HG03025 (cell line): ENCODE measurements at regions not wholly inside any gene's neighbourhood (a gene's known extent, or its start where the extent isn't known, plus 50 kb on each side); places are given as distances from the start of the nearest gene placed in this dataset.
A peak's percentile ranks its signal among the peaks of the same experiment; 100 is the strongest.

ENCODE experiments used
- ATAC-seq: cut with Tn5 transposase; IDR thresholded peaks from one replicate; pipeline ENCODE4 v1.9.1; 2021; ENCODE audit warnings: mild to moderate bottlenecking, moderate library complexity; ENCODE audit not compliant: unreplicated experiment, low FRiP score

- ATAC-seq, result peak; percentile 52
Observed at GRCh38 chr9:95822583-95823431, 52.7 kb upstream of the ERCC6L2 start.

GRCh38 chr9:95822015-95822414 lies 53.5 kb upstream of the ERCC6L2 start:
- no peak for ATAC-seq

GRCh38 chr9:95820074-95820473 lies 55.4 kb upstream of the ERCC6L2 start:
- ATAC-seq, result no peak

- no peak for ATAC-seq
Observed at GRCh38 chr9:95819636-95820035, 55.9 kb upstream of the ERCC6L2 start.

GRCh38 chr9:95817205-95817604 lies 58.3 kb upstream of the ERCC6L2 start:
- ATAC-seq, result no peak

- no peak for ATAC-seq
Observed at GRCh38 chr9:95816716-95817115, 58.8 kb upstream of the ERCC6L2 start.

- no peak for ATAC-seq
Observed at GRCh38 chr9:95815961-95816360, 59.5 kb upstream of the ERCC6L2 start.

- ATAC-seq, result no peak
Observed at GRCh38 chr9:95815133-95815532, 60.4 kb upstream of the ERCC6L2 start.

- no peak for ATAC-seq
Observed at GRCh38 chr9:95813923-95814322, 61.6 kb upstream of the ERCC6L2 start.

- ATAC-seq, result no peak
Observed at GRCh38 chr9:95810814-95811213, 64.7 kb upstream of the ERCC6L2 start.

GRCh38 chr9:95810133-95810532 lies 65.4 kb upstream of the ERCC6L2 start:
- ATAC-seq, result no peak

- no peak for ATAC-seq
Observed at GRCh38 chr9:95809686-95810085, 65.8 kb upstream of the ERCC6L2 start.

GRCh38 chr9:95808011-95808410 lies 67.5 kb upstream of the ERCC6L2 start:
- no peak for ATAC-seq

- no peak for ATAC-seq
Observed at GRCh38 chr9:95807326-95807947, 68.1 kb upstream of the ERCC6L2 start.

GRCh38 chr9:95803197-95803596 lies 72.3 kb upstream of the ERCC6L2 start:
- no peak for ATAC-seq

- ATAC-seq, result no peak
Observed at GRCh38 chr9:95801797-95802196, 73.7 kb upstream of the ERCC6L2 start.

- ATAC-seq, result no peak
Observed at GRCh38 chr9:95796029-95796428, 79.5 kb upstream of the ERCC6L2 start.

GRCh38 chr9:95793924-95794828 lies 81.3 kb upstream of the ERCC6L2 start:
- no peak for ATAC-seq

- ATAC-seq, result no peak
Observed at GRCh38 chr9:95791695-95792094, 83.8 kb upstream of the ERCC6L2 start.

GRCh38 chr9:95791286-95791685 lies 84.2 kb upstream of the ERCC6L2 start:
- no peak for ATAC-seq

- ATAC-seq, result no peak
Observed at GRCh38 chr9:95788521-95788991, 86.9 kb upstream of the ERCC6L2 start.
